ENCODE measurements at regions not wholly inside any gene's neighbourhood (a gene's known extent, or its start where the extent isn't known, plus 50 kb on each side); places are given as distances from the start of the nearest gene placed in this dataset.

GRCh38 chr6:88287696-88288095 lies 121.5 kb upstream of the CNR1 start:
- Histone ChIP-seq H3K9me3 (ENCODE audit: insufficient read depth, low read length) (peaks cover 16% of the 10 kb centered on the region), H3K27me3 (ENCODE audit: insufficient read depth, insufficient read length) (no peaks in the 10 kb centered on the region), H3K9ac (ENCODE audit: insufficient read length, low read depth) (no peak overlapping the region), H3K36me3 (ENCODE audit: insufficient read depth, insufficient read length, low read length) (no peaks in the 10 kb centered on the region), H3K4me1 (ENCODE audit: insufficient read depth, insufficient read length) (no peaks in the 10 kb centered on the region), H3K4me3 (ENCODE audit: insufficient read length, low read depth) (no peak overlapping the region)
- TF ChIP-seq YY1 (IDR thresholded peaks at IDR 0.05; ENCODE audit: insufficient read depth, insufficient read length) = no peak
- no peak for TF ChIP-seq ZNF274 (IDR thresholded peaks at IDR 0.05; ENCODE audit: low read depth, low read length)
- TF ChIP-seq SUZ12 (IDR thresholded peaks at IDR 0.05; ENCODE audit: extremely low read depth, insufficient read depth, insufficient read length) = no peak
- DNase-seq (ENCODE audit: low read depth, low spot score) = no peak

- Histone ChIP-seq H3K9ac (ENCODE audit: insufficient read length, low read depth) (no peak overlapping the region), H3K36me3 (ENCODE audit: insufficient read depth, insufficient read length, low read length) (no peaks in the 10 kb centered on the region), H3K4me1 (ENCODE audit: insufficient read depth, insufficient read length) (no peaks in the 10 kb centered on the region), H3K27me3 (ENCODE audit: insufficient read depth, insufficient read length) (no peaks in the 10 kb centered on the region), H3K9me3 (ENCODE audit: insufficient read depth, low read length) (no peaks in the 10 kb centered on the region), H3K4me3 (ENCODE audit: insufficient read length, low read depth) (no peak overlapping the region)
- no peak for DNase-seq (ENCODE audit: low read depth, low spot score)
- TF ChIP-seq ZNF274 (IDR thresholded peaks at IDR 0.05; ENCODE audit: low read depth, low read length) (no peak), YY1 (IDR thresholded peaks at IDR 0.05; ENCODE audit: insufficient read depth, insufficient read length) (no peak), SUZ12 (IDR thresholded peaks at IDR 0.05; ENCODE audit: extremely low read depth, insufficient read depth, insufficient read length) (no peak)
These were observed 110.2 kb upstream of the CNR1 start for GRCh38 chr6:88276331-88276730.

- DNase-seq (ENCODE audit: low read depth, low spot score) = no peak
- TF ChIP-seq YY1 (IDR thresholded peaks at IDR 0.05; ENCODE audit: insufficient read depth, insufficient read length) (no peak), SUZ12 (IDR thresholded peaks at IDR 0.05; ENCODE audit: extremely low read depth, insufficient read depth, insufficient read length) (no peak), ZNF274 (IDR thresholded peaks at IDR 0.05; ENCODE audit: low read depth, low read length) (no peak)
- Histone ChIP-seq H3K36me3 (ENCODE audit: insufficient read depth, insufficient read length, low read length) (no peaks in the 10 kb centered on the region), H3K27me3 (ENCODE audit: insufficient read depth, insufficient read length) (no peaks in the 10 kb centered on the region), H3K9me3 (ENCODE audit: insufficient read depth, low read length) (no peaks in the 10 kb centered on the region), H3K4me1 (ENCODE audit: insufficient read depth, insufficient read length) (peaks cover under 1% of the 10 kb centered on the region), H3K9ac (ENCODE audit: insufficient read length, low read depth) (no peak overlapping the region), H3K4me3 (ENCODE audit: insufficient read length, low read depth) (no peak overlapping the region)
These were observed 102.4 kb upstream of the CNR1 start for GRCh38 chr6:88268508-88268907.

- Histone ChIP-seq H3K9me3 (ENCODE audit: insufficient read depth, low read length) (no peaks in the 10 kb centered on the region), H3K4me1 (ENCODE audit: insufficient read depth, insufficient read length) (peaks cover 2% of the 10 kb centered on the region), H3K9ac (ENCODE audit: insufficient read length, low read depth) (no peak overlapping the region), H3K27me3 (ENCODE audit: insufficient read depth, insufficient read length) (no peaks in the 10 kb centered on the region), H3K4me3 (ENCODE audit: insufficient read length, low read depth) (no peak overlapping the region), H3K36me3 (ENCODE audit: insufficient read depth, insufficient read length, low read length) (no peaks in the 10 kb centered on the region)
- no peak for TF ChIP-seq YY1 (IDR thresholded peaks at IDR 0.05; ENCODE audit: insufficient read depth, insufficient read length)
- no peak for TF ChIP-seq ZNF274 (IDR thresholded peaks at IDR 0.05; ENCODE audit: low read depth, low read length)
- no peak for TF ChIP-seq SUZ12 (IDR thresholded peaks at IDR 0.05; ENCODE audit: extremely low read depth, insufficient read depth, insufficient read length)
- DNase-seq (ENCODE audit: low read depth, low spot score) = no peak
These were observed 100.0 kb upstream of the CNR1 start for GRCh38 chr6:88266126-88266525.

GRCh38 chr6:88263591-88263990 lies 97.4 kb upstream of the CNR1 start:
- H3K27me3 ChIP-seq (ENCODE audit: insufficient read depth, insufficient read length) = no peaks in the 10 kb centered on the region
- H3K4me1 ChIP-seq (ENCODE audit: insufficient read depth, insufficient read length) = peaks cover 2% of the 10 kb centered on the region
- DNase-seq (ENCODE audit: low read depth, low spot score) = no peak
- no peak for TF ChIP-seq YY1 (IDR thresholded peaks at IDR 0.05; ENCODE audit: insufficient read depth, insufficient read length)
- no peak for TF ChIP-seq SUZ12 (IDR thresholded peaks at IDR 0.05; ENCODE audit: extremely low read depth, insufficient read depth, insufficient read length)
- TF ChIP-seq ZNF274 (IDR thresholded peaks at IDR 0.05; ENCODE audit: low read depth, low read length) = no peak
- H3K36me3 ChIP-seq (ENCODE audit: insufficient read depth, insufficient read length, low read length) = no peaks in the 10 kb centered on the region
- H3K9ac ChIP-seq (ENCODE audit: insufficient read length, low read depth) = no peak overlapping the region
- H3K9me3 ChIP-seq (ENCODE audit: insufficient read depth, low read length) = no peaks in the 10 kb centered on the region
- no peak overlapping the region for H3K4me3 ChIP-seq (ENCODE audit: insufficient read length, low read depth)

GRCh38 chr6:88262332-88262731 lies 96.2 kb upstream of the CNR1 start:
- no peak for DNase-seq (ENCODE audit: low read depth, low spot score)
- H3K9ac ChIP-seq (ENCODE audit: insufficient read length, low read depth) = no peak overlapping the region
- H3K9me3 ChIP-seq (ENCODE audit: insufficient read depth, low read length) = no peaks in the 10 kb centered on the region
- no peaks in the 10 kb centered on the region for H3K36me3 ChIP-seq (ENCODE audit: insufficient read depth, insufficient read length, low read length)
- H3K4me1 ChIP-seq (ENCODE audit: insufficient read depth, insufficient read length) = peaks cover 2% of the 10 kb centered on the region
- no peak overlapping the region for H3K4me3 ChIP-seq (ENCODE audit: insufficient read length, low read depth)
- TF ChIP-seq SUZ12 (IDR thresholded peaks at IDR 0.05; ENCODE audit: extremely low read depth, insufficient read depth, insufficient read length) = no peak
- TF ChIP-seq YY1 (IDR thresholded peaks at IDR 0.05; ENCODE audit: insufficient read depth, insufficient read length) = no peak
- no peak for TF ChIP-seq ZNF274 (IDR thresholded peaks at IDR 0.05; ENCODE audit: low read depth, low read length)
- H3K27me3 ChIP-seq (ENCODE audit: insufficient read depth, insufficient read length) = no peaks in the 10 kb centered on the region

- H3K27me3 ChIP-seq (ENCODE audit: insufficient read depth, insufficient read length) = no peaks in the 10 kb centered on the region
- H3K4me3 ChIP-seq (ENCODE audit: insufficient read length, low read depth) = no peak overlapping the region
- H3K36me3 ChIP-seq (ENCODE audit: insufficient read depth, insufficient read length, low read length) = no peaks in the 10 kb centered on the region
- no peaks in the 10 kb centered on the region for H3K4me1 ChIP-seq (ENCODE audit: insufficient read depth, insufficient read length)
- no peak overlapping the region for H3K9ac ChIP-seq (ENCODE audit: insufficient read length, low read depth)
- no peak for DNase-seq (ENCODE audit: low read depth, low spot score)
- TF ChIP-seq YY1 (IDR thresholded peaks at IDR 0.05; ENCODE audit: insufficient read depth, insufficient read length) = no peak
- no peaks in the 10 kb centered on the region for H3K9me3 ChIP-seq (ENCODE audit: insufficient read depth, low read length)
These were observed 85.2 kb upstream of the CNR1 start for GRCh38 chr6:88251301-88251700.

All from NT2/D1 (cell line).